ENCODE measurements at regions not wholly inside any gene's neighbourhood (a gene's known extent, or its start where the extent isn't known, plus 50 kb on each side); places are given as distances from the start of the nearest gene placed in this dataset.
"Not testable (repeated sequence)": the region's sequence is repeated elsewhere in the genome, so short reads cannot be mapped to it uniquely, and the experiment has no call there.

GRCh38 chr2:18046017-18046416 is 167.6 kb downstream of the KCNS3 start:
- TF ChIP-seq CTCF (IDR thresholded peaks at IDR 0.05; ENCODE audit: control insufficient read depth, insufficient read depth, low read depth, low read length, missing control alignments) = no peak
- DNase-seq (ENCODE audit: low read depth) = no peak
- H3K4me3 ChIP-seq (ENCODE audit: control insufficient read depth, low read depth, low read length) = no peak overlapping the region

GRCh38 chr2:18045230-18045629 is 166.8 kb downstream of the KCNS3 start:
- DNase-seq (ENCODE audit: low read depth) = peak; percentile 2
- no peak for TF ChIP-seq CTCF (IDR thresholded peaks at IDR 0.05; ENCODE audit: control insufficient read depth, insufficient read depth, low read depth, low read length, missing control alignments)
- no peak overlapping the region for H3K4me3 ChIP-seq (ENCODE audit: control insufficient read depth, low read depth, low read length)

- not testable (repeated sequence) for H3K4me3 ChIP-seq (ENCODE audit: control insufficient read depth, low read depth, low read length); DNase-seq (ENCODE audit: low read depth)
Observed at GRCh38 chr2:18017381-18017780, 138.9 kb downstream of the KCNS3 start.

GRCh38 chr2:18009891-18010290 is 131.4 kb downstream of the KCNS3 start:
- no peak for TF ChIP-seq CTCF (IDR thresholded peaks at IDR 0.05; ENCODE audit: control insufficient read depth, insufficient read depth, low read depth, low read length, missing control alignments)
- DNase-seq (ENCODE audit: low read depth) = no peak
- no peak overlapping the region for H3K4me3 ChIP-seq (ENCODE audit: control insufficient read depth, low read depth, low read length)

GRCh38 chr2:18005411-18005810 is 126.9 kb downstream of the KCNS3 start:
- no peak overlapping the region for H3K4me3 ChIP-seq (ENCODE audit: control insufficient read depth, low read depth, low read length)
- DNase-seq (ENCODE audit: low read depth) = no peak
- no peak for TF ChIP-seq CTCF (IDR thresholded peaks at IDR 0.05; ENCODE audit: control insufficient read depth, insufficient read depth, low read depth, low read length, missing control alignments)

GRCh38 chr2:18001671-18002070 is 123.2 kb downstream of the KCNS3 start:
- TF ChIP-seq CTCF (IDR thresholded peaks at IDR 0.05; ENCODE audit: control insufficient read depth, insufficient read depth, low read depth, low read length, missing control alignments) = peak; percentile 11
- no peak for DNase-seq (ENCODE audit: low read depth)

GRCh38 chr2:17996978-17997377 is 118.5 kb downstream of the KCNS3 start:
- no peak for DNase-seq (ENCODE audit: low read depth)
- no peak overlapping the region for H3K4me3 ChIP-seq (ENCODE audit: control insufficient read depth, low read depth, low read length)
- no peak for TF ChIP-seq CTCF (IDR thresholded peaks at IDR 0.05; ENCODE audit: control insufficient read depth, insufficient read depth, low read depth, low read length, missing control alignments)

More at GRCh38 chr2:18001671-18002070, 123.2 kb downstream of the KCNS3 start:
- H3K4me3 ChIP-seq (ENCODE audit: control insufficient read depth, low read depth, low read length) = no peak overlapping the region

Data from AG09309 (cell line).